GM21529 (cell line): ENCODE measurements at regions not wholly inside any gene's neighbourhood (a gene's known extent, or its start where the extent isn't known, plus 50 kb on each side); places are given as distances from the start of the nearest gene placed in this dataset.

ENCODE experiments used
- ATAC-seq: cut with Tn5 transposase; IDR thresholded peaks from one replicate; pipeline ENCODE4 v1.9.1; 2021; ENCODE audit not compliant: unreplicated experiment

DNA sequence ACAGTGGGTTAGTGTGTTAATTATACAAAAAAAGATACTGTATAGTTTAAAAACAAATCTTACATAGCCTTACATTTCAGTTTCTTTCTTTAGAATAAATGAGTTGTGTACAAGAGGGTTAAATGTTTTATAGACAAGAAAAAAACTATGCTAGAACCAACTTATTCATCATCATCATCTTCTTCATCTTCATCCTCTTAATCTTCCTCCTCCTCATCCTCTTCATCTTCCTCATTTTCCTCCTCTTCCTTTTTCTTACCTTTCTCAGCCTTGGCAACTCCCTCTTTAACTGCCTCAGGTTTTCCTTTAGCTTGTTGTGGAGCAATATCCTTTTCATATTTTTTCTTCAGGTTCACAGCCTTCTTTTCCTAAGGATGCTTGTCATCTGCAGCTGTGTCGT is 53.7 kb downstream of the RPS12 start:
- no peak for ATAC-seq

DNA sequence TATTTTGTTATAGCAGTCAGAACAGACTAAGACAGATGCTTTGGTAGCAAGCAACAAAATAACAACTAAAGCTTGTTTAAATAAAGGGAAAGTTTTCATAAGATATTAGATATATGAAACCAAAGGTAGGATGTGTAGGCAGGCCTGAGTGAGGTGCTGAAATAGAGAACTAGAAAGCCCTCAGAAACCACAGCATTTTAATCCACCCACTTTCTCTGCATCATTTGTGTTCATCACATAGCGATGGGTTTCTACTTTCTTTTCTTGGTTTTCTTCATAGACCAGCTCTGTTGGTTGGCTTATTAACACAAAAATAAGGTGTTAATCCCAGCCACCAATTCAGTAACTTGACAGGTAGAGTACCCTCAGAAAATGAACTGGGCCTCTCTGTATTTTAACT is 58.6 kb downstream of the RPS12 start:
- ATAC-seq: peak; percentile 100

DNA sequence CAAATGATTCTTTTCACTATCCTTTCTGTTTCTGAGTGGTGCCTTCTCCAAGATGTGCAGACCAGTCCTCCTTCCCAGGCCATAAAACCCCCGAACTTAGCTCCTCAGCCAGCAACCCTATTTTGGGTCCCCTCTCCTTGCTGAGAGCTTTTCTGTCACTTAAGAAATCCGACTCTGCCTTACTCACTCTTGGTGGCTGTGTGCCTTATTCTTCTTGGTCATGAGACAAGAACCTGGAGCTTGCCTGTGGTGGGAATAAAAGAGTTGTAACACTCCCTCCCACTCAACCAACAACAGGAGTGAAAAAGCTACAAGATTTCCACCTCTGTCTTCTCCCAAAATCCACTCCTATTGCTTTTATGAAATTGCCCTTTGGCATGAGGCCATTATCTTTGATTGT is 62.6 kb downstream of the RPS12 start:
- ATAC-seq: no peak

DNA sequence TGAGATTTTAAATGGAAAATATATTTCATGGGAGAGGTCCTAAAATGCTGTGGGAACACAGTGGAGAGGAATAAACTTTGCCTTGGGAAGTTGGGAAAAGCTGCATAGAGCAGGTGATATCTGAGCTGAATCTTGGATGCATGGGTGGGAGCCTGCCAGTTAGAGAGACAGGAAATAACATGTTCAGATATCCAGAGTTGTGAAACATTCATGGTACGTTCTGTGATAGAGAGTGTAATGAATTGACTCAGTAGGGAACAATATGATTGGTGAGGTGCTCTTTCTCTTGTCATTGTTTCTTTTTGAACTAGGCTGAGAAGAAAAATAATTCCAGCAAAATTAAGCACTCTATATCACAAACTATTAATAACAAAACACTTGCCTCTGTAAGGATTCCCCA is 72.8 kb downstream of the RPS12 start:
- ATAC-seq: no peak

DNA sequence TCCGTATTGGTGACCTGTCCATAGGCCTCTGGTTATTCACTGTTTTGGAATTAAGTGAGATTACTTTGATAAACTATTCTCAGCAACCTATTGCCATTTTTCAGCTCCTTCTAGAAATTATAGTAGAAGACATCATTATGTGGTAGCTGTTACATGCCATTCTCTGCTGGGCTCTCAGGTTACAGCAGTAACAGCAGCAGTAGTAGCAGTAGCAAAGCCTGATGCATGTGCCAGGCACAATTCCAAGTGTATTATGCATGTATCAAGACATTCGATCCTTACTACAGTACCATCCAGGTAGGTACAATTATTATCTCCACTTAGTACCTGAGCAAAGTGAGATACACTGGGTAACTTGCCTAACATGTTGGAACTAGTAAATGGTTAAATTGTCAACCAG is 74.3 kb downstream of the RPS12 start:
- ATAC-seq: no peak

DNA sequence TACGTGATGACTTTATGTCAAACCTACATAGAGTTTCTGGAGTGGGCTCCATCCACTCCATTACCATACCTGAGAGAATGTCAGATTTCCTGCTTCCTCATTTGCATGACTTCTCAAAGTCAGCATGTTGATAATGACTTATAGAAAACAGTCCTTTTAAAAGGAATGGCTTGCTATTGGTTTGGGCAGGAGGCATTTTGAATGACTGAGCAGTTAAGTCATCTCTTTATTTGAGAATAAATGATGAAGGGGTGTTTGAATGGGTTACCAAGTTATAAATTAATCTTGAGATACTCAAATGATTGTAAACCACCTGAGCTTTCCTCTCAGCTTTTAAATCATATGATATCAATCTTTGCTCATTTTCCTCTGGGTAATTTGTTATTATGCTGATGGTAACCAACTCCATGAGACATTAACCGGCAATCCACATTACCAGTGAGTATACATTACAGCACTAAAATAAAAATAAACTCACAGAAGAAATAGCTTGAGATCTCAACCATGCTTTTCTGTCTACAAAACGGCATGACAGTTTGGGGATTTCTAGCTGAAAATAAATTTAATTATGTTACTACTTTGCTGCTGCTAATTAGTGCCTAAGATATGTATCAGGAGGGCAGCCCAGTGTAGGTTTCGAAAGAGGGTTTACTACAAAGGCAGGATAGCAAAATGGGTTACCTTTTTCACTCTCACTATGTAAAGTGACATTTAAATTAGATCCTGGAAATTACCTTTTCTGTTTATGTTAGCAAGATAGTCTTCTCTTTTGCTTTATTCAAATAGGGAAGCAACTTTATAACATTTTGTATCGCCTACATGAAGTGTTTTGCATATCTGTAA is 78.8 kb downstream of the RPS12 start:
- no peak for ATAC-seq

GRCh38 chr6:132893772-132894490 is 79.6 kb downstream of the RPS12 start:
- no peak for ATAC-seq

GRCh38 chr6:132898376-132898775 is 84.0 kb downstream of the RPS12 start:
- ATAC-seq: no peak

GRCh38 chr6:132900849-132901248 is 86.5 kb downstream of the RPS12 start:
- no peak for ATAC-seq

GRCh38 chr6:132902901-132903300 is 88.5 kb downstream of the RPS12 start:
- no peak for ATAC-seq

GRCh38 chr6:132907231-132907630 is 92.9 kb downstream of the RPS12 start:
- no peak for ATAC-seq

DNA sequence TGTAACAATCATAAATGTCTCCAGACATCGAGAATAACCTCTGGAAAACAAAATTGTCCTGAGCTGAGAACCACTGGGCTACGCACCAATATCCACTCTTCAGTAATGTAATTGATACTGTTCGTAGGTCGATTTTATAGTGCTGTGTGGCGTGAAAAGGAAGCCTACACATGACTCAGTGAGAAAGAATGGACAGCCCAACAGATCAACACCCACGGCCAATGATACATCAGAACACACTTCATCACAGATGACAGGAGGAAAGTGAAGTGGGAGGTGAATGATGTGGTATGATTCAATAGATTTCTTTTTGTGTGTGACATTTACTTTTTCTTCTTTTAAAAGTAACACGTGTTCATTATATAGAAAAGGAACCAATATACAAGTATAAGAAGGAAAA is 93.5 kb downstream of the RPS12 start:
- ATAC-seq: no peak

GRCh38 chr6:132909742-132910141 is 95.4 kb downstream of the RPS12 start:
- ATAC-seq: no peak

DNA sequence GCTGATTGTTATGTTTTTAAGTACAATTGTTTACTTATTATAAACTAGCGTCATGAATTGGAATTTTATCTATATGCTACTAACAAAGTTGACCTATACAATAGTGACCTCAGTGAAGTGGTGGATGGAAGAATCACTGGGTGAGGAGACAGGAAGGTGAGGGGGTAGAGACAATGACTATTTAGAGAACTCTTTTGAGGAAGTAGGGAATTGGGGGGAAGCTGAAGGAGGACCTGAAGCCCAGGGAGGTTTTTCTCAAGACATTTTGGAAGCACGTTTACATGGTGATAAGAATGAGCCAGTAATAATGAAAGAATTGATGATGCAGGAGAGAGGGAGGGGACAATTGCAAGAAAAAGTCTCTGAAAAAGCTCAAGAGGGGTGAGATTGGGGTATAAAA is 96.4 kb downstream of the RPS12 start:
- ATAC-seq: no peak

DNA sequence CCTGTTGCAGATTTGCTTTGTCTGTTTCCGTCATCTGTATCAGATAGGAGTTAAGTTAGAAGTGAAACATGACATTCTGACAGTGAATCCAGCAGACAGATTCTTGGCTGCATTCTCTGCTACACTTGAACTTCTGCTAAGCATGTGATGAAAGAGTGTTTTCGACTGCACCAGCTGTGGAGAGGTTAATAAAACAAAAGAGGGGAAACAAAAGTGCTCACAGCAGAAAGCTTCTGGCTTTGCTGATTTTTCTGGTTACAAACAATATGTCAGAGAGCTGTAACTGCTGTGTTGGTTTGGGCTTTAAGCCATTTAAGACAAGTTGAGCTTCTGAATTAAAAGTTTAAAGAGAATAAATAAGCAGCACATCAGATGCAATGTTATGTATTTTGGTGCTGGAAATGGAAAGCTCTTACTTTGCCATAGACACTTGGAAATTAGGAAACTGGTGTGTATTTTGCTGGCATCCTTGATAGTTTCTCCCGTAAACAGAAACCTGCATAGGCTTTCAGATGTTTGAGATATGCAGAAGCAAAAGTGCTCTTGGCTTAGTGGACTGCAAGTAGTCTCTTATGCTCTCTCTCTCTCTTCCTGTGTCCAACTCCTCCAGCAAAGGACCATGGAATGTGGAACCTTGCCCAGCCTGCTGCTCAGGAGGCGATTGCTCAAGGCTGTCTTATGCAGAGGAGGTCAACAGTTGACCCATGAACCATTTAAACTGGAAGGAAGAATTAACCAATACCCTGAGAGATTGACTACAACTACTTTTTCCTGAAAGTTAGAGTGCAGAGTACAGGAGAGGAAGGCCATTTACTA is 104.9 kb downstream of the RPS12 start:
- no peak for ATAC-seq

GRCh38 chr6:132927713-132928112 is 113.3 kb downstream of the RPS12 start:
- ATAC-seq: no peak

- ATAC-seq: no peak
Observed at GRCh38 chr6:132929141-132929540, 114.8 kb downstream of the RPS12 start.

DNA sequence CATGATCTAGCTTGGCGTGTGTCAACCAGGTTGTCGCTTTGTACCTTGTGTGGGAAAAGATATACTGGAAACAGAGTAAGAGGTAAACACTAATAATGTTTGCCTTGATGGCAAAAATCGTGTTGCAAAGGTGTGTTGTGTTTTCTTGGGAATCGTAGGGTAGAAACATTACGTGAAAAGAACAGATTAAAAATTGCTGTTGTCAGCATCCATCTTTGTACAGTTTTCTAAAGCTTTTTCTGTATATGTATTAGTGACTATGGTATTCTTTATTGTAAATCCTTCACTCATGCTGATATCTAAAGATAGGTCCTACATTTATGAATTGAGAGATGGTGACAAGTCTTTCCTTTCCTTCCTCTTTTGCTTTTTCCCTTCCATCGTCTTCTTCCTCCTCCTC is 116.9 kb downstream of the RPS12 start:
- ATAC-seq: no peak

GRCh38 chr6:132931936-132932514 is 117.7 kb downstream of the RPS12 start:
- ATAC-seq: no peak

DNA sequence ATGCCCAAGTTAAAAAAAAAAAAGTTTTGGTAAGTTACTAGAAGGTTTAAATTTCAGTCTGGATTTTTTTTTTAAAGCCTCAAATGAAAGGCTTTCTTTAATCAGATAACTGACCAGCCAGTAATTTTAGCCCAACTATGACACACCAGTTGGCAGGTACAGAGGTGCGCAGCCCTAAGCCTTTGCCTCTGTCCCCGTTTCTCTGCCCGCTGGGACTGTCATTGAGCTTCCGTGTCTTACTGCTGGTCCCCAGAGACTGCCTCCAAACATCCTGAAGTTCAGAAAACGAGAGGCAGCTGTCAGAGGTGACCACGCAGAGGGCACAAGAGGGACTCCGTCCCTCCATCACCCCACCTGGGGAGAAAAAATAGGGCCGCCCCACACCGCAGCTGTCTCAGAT is 118.2 kb downstream of the RPS12 start:
- ATAC-seq: no peak

DNA sequence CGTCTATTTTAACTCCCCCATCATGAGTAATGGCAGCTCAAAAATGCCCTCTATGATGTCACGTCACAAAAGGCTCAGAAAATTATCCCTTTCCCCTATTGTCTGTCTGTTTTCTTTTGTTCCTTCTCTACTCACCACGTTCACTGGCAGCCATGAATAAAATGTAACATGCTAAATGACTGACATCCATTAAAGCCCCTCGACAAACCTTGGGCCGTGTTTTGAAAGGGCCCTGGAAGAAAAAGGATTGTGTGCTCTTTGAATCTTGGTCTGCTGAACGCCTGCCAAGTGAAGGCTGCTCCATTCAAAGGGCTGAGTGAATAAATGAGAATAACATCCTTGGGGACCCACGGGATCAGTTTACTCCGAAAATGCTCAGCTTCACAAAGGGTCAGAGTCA is 118.7 kb downstream of the RPS12 start:
- ATAC-seq: no peak
